Femur (tissue), 1 donor: ENCODE measurements at regions not wholly inside any gene's neighbourhood (a gene's known extent, or its start where the extent isn't known, plus 50 kb on each side); places are given as distances from the start of the nearest gene placed in this dataset.

Source experiments
- DNase-seq: peaks from one replicate; pipeline ENCODE4 v3.0.0-alpha.2; 2017

DNA sequence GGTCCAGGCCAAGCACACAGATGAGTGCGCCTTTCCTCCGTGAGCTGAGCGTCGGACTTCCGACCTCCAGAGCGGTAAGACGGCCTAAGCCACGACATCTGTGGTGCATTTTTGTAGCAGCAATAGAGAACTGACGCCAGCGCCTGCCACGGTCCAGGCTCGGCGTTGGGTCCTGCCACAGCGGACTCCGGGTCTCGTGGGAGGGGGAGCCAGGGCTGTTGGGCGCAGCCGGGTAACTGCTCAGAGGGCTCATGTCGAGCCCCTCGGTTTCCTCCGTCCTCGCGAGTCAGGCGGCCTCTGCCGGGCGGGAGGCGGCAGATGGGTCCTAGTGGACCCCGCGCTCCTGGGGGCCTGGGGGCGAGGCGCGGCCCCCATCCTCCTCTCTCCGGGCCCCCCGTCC lies 216.1 kb downstream of the QKI start:
- no peak for DNase-seq

DNA sequence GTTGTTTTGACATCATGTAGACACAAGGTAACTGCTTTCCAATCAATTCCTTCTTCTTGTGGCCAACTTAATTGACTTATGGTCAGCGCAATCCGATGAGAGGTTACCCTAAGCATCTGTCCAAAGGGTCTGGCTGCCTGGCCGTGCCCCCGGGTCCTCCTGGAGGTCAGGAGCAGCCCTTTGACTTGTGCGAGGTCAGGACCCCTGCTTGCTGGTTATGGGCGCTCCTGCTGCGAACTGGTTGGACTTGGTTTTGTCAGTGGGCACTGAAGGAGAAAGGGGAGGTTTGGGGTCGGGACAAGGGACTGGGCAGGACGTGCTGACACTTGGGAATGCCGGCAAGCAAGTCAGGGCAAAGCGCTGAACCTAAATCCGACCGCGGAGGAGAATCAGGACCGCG lies 215.6 kb downstream of the QKI start:
- DNase-seq: no peak
